Stimulated activated CD4-positive, alpha-beta T cell treated with anti-CD3 and anti-CD28 coated beads, TNF-alpha, amount 100 ng/mL, for 4 hours (primary cell): ENCODE measurements at regions not wholly inside any gene's neighbourhood (a gene's known extent, or its start where the extent isn't known, plus 50 kb on each side); places are given as distances from the start of the nearest gene placed in this dataset.

Source experiments
- DNase-seq, 3 experiments: peaks; one replicate each; pipeline ENCODE4 v3.0.0-alpha.2; 2020; ENCODE audit warnings: low read depth in 3 of 3

GRCh38 chr5:61964201-61964600 is 341.8 kb upstream of the KIF2A start:
- no peak for DNase-seq

DNA sequence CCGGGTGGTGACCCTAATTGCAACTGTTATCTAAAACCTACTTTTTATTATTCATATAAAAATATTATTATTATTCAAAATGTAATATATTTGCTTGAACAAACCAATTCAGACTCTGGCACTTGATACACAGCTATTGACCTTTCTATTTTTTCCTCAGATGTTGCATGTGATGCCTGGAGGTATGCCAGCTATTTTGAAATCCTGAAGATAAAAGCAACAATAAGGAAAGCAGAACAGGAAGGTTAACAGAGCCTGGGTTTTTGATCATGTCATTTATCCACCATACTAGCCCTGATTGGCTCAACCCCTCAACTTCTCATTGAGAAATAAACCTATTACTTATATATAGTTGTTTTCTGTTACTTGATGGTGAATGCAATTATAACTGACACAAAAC is 340.9 kb upstream of the KIF2A start:
- no peak for DNase-seq

DNA sequence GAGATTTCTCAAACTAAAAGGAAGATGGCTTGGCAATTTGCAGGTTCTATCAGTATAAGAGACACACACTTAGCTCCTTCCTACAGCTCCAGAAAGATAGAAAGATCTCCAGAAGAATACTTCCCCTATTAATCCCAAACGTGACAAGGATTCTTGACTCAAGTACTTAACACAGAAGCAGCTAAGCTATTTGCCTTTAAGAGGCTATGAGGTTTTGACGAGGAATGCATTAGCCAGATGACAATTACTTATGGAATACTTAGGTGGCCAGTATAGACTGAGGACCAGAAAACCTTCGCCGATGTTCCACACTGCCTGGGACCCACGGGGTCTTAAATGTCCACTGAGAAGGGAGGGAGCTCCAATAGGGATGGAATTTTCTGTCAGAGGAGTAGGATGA is 340.5 kb upstream of the KIF2A start:
- no peak for DNase-seq

GRCh38 chr5:61966296-61966955 is 339.6 kb upstream of the KIF2A start:
- DNase-seq = no peak

DNA sequence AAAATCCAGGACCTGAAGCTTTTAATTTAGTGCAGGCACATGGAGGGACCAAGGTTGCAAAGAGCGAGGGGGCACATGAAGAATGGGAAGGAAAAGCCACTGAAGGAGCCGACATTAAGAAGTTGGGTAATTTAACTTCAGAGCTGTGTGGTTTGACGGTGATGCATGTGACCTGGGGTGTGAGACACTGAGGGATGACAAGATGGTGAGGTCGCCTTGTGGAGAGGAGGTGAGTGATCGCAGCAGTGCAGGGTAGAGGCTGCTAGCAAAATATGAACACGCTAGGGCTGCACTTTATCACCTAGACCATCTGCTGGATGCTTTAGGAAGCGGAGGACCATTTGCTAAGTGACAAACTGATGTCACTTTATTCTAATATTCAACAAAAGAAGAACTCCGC is 339.0 kb upstream of the KIF2A start:
- DNase-seq = no peak

- DNase-seq = no peak
These were observed 338.3 kb upstream of the KIF2A start for GRCh38 chr5:61967681-61968080.

DNA sequence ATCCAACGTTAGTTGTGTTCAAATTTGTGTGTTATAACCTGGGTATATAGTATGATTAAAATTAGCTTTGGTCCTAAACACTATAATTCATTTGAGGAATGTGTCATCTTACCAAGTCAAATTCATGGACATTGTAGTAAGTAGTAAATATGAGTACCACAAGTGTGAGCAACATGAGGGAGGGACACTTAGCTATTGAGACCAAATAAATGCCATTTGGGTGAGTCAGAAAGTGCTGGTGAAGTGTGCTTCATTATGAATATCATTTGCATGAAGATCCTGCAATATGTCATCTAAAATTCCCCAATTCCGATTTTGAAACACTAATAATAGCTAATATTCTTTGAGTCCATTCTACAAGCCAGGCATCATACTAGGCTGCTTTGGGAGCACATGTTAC is 336.7 kb upstream of the KIF2A start:
- no peak for DNase-seq

DNA sequence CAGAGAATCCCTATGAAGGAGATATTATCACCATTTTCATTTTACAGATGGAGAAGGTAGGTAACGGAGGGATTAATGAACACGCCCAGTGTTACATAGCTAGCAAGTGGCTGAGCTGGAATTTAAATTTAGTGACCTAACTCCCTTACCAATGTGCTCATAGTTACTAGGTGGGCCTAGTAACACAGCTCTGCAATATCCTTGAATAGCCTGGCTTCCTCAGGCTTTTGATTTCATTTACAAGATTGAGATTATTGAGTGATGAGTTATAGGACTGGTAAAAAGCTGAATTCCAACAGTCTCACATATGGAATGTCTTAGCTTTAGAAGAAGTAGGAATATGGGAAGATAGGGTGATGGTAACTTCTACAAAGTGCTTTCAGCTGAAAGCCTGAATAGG is 336.3 kb upstream of the KIF2A start:
- no peak for DNase-seq

- no peak for DNase-seq
These were observed 335.8 kb upstream of the KIF2A start for GRCh38 chr5:61970218-61970617.

DNA sequence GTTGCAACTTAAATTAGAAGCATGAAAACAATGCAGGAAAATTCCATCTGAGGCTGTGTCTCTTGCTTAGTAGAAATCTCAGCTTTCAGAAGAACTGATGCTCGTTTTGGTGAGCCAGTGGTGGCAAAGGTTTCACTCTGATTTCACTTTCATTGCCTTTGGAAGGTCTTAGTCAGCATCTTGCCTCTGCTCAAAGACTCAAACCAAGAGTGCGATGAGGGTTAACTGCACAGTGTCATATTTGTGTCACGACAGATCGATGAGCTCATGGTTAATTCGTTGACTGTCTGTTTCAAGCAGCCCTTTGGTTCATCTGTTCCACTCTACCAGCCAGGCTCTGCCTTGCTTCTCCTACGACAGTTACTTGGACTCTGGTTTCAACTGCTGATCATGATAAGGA is 331.3 kb upstream of the KIF2A start:
- no peak for DNase-seq

DNA sequence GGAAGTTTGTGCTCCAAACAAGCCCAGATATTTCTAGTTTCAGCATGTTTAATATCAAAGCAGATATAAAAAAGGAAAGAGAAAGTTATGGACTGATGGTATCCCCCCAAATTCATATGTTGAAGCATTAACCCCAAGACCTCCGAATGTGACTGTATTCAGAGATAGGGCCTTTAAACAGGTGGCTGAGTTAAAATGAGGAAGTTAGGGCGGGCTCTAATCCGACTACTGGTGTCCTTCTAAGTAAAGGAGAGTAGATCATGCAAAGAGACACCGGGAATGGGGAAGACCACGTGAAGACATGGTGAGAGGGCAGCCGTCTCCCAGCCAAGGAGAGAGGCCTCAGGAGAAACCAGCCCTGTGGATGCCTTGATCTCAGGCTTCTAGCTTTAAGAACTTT is 324.1 kb upstream of the KIF2A start:
- no peak for DNase-seq

DNA sequence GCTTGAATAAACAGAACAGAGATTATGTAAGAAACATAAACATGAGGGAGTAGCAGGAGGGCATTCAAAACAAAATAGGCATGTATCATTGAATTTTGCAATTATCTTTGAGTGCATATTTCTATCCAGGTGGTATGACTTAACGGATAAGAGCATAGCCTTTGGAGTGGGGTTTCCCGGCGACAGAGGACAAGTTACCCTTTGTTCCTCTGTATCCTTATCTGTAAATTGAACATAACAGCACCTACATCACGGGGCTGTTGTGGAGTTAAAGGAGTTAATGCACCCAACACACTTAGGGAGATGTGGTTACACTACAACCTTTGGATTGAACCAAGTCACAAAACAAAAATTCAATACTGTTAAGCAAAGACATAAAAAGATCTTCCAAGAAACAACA is 314.6 kb upstream of the KIF2A start:
- no peak for DNase-seq

DNA sequence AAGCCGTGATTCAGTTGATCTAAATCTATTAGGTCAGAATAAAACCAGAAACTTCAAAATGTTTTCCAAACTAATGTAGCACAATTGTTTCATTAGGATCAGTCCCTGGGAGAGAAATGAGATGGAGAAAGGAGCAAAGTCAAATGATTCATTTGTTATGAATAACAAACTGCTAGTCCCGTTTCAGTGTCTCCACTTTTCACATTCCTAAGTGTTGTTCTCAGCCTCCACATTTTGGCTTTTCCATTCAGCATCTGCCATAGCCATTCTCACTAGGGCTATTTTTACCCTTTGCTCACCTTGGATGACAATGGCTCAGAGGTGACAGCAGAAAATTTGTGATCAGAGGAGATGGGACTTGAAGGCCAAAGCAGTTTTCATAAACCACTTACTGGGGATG is 314.1 kb upstream of the KIF2A start:
- no peak for DNase-seq

DNA sequence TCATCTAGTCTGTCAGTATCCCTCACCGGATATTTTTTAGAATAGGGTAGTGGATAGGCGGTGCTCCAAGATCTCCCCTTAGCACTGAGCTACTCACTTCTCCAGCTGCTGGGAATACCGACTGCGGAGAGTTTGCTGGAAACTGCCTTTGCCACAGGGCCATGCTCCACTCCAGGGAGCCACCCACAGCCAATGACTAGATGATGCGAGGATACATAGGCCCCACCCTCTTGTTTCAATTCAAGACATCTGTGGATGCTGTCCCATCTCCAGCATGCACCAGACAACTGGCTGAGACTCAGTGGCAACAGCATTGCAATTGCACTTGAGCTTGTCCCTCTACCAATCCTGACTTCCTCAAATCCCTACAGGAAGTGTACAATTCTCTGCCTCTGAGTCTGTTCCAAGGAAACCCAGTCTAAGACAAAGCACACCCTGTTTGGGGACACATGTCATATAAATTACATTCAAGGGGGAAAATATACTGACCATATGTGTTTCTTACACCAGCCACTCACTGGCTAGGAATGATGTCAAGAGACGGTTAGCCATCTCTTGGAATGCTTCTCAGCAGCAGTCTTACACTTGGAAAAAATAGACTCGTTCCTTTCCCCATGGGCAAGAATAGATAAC is 312.6 kb upstream of the KIF2A start:
- DNase-seq = no peak

GRCh38 chr5:61994171-61994570 is 311.8 kb upstream of the KIF2A start:
- no peak for DNase-seq

DNA sequence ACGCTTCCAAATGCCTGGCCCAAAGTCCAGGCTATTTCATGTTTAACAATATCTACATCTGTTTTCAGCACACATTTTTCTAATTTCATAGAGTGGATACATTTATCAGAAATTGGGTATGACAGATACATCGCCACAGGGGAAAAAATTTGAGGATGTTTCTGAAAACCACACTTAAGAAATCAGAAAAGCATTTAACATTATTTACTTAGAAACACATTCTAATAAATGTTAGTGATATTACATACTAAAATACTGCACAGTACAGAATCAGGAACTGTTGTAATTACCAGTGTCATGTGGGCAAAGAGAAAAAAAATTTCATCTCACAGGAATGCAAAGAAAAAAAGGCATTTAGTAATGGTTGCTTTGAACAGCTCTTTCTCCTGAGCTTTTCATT is 310.5 kb upstream of the KIF2A start:
- DNase-seq = no peak

DNA sequence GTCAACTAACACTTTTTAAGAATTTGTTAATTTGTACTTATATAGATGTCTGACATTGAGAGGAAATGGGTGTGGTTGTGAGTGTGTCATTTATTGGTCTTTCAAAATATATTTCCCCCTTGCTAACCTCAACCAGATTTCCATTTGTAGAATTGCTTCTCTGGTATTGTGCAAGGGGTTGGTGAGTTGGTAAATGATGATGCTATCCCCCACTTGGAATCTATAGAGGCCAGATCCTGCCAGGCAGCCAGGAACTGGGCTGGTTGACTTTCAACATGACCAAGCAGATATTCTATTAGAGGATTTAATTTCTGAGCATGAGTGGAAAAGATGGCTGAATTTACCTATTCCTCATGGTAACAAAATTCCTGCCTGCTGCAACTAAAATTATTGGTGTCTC is 306.6 kb upstream of the KIF2A start:
- no peak for DNase-seq

- DNase-seq = no peak
These were observed 305.4 kb upstream of the KIF2A start for GRCh38 chr5:62000646-62001045.

DNA sequence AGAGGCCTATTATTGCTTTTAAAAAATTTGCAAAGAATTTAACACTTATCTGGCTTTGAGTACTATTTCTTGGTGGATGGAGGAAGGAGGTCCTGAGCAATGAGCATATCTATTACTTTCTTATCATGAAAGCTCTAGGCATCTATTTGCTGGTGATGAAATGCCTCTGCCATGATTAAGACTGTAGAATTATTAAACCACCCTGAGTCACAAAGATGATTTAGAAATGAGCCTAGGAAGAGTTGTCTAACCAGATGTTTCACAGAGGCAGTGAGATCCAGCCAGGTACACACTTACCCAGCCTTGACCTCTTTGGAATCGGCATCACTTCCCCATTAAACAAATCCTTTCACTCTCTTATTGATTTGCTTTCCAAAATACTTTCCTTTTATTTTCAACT is 304.4 kb upstream of the KIF2A start:
- no peak for DNase-seq

DNA sequence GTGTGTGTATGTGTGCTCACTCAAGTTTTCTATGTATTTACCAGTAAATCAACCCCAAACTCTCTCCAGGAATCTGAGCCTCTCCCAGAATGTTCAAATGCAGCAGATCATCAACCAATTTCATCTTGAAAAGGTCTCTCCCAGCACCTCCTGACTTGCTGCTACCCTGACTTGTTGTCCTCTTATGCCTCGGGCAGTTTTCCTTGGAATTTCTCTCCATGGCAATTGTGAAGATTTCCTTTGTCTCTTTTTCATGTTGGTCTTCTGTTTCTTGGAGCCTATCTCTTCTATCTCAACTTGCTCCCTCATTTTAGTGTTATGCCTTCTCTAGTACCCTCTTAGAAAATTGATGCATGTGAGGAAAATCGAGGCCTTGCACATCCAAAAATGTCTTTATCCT is 303.6 kb upstream of the KIF2A start:
- no peak for DNase-seq

GRCh38 chr5:62005551-62005950 is 300.5 kb upstream of the KIF2A start:
- no peak for DNase-seq

- DNase-seq = no peak
These were observed 298.5 kb upstream of the KIF2A start for GRCh38 chr5:62007457-62007856.

DNA sequence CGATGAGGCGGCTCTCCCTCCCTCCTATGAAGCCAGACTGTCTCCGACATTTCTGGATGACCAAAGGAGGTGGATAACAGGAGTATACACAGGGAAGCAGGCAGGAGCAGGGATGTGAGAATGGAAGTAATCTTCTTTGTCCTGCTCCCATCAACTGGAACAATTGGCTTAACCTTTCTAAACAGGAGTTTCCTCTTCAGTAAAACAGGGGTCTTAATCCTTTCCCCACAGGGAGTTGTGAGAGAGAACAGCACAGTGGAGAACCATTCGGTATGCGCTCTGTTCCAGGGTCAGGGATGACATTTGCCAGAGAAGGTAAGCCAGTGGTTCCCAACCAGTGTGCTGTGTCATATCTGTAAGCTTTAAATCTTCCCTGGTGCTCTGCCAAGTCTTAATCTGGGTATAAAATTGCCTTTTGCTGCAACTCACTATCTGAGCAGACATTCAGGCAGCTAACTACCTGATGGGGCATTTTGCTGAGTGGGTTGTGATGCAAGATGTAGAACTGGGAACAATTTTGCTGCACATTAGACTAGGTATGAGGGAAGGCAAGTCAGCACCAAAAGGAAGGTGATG is 294.8 kb upstream of the KIF2A start:
- no peak for DNase-seq

DNA sequence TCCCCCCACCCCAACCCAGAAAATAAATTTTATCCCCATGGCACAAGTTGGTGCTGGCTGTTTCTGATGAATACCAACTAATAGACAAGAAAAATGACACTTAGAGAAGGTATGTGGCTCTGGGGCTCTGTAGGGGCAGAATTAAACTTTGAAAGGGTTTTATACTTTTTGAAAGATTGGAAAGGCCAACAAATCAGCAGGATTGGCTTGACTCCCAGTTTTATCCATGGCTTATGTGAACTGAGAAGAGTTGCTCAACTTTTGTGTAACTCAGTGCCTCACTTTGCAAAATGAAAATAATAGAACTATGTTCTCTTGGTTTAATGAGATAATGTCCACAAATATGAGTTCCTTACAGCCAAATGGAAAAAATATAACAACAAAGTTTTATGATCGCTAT is 288.9 kb upstream of the KIF2A start:
- DNase-seq = no peak
